H1 (cell line): ENCODE measurements at regions not wholly inside any gene's neighbourhood (a gene's known extent, or its start where the extent isn't known, plus 50 kb on each side); places are given as distances from the start of the nearest gene placed in this dataset.

ENCODE experiments used
- CTCF ChIA-PET: fragments of 300-600 bp; sonication (Branson Sonifier 250); formaldehyde crosslinking; loops from one replicate; lab custom pipeline; 2021; ENCODE audit not compliant: partially characterized antibody; lab: Charles Lee
- POLR2A ChIA-PET: fragments of 300-600 bp; sonication (Branson Sonifier 250); formaldehyde crosslinking; loops from one replicate; lab custom pipeline; 2021; ENCODE audit warnings: inconsistent platforms; ENCODE audit not compliant: partially characterized antibody; lab: Charles Lee
- DNase-seq, 2 experiments: peaks; one replicate each; pipeline versions ENCODE4 v3.0.0 to v3.0.0-alpha.2; 2010 to 2022; ENCODE audit warnings: low spot score in 2 of 2, low read depth in 1 of 2, mixed read lengths in 1 of 2
- FAIRE-seq: peaks from 2 replicates; lab custom pipeline; 2011; peaks lifted over from hg19 to GRCh38; lab: Jason Lieb, UNC
- H2AFZ ChIP-seq: 2 replicates; pipeline ENCODE4 v1.8.1; 2012; ENCODE audit warnings: low read length, inconsistent platforms
- H2AK5ac ChIP-seq: 2 replicates; pipeline ENCODE4 v1.6.1; 2013; ENCODE audit warnings: low read depth, low read length
- H2BK120ac ChIP-seq: replicated peaks from 2 replicates; pipeline ENCODE3; 2013; ENCODE audit warnings: low read depth, low read length, inconsistent platforms
- H2BK12ac ChIP-seq: 2 replicates; pipeline ENCODE4 v1.6.1; 2013; ENCODE audit warnings: low read depth, low read length
- H2BK15ac ChIP-seq: 2 replicates; pipeline ENCODE4 v1.6.1; 2013; ENCODE audit warnings: low read length
- H2BK20ac ChIP-seq: 2 replicates; pipeline ENCODE4 v1.6.1; 2013; ENCODE audit warnings: low read length
- H2BK5ac ChIP-seq: 2 replicates; pipeline ENCODE4 v1.6.1; 2013; ENCODE audit warnings: low read depth, low read length
- H3K14ac ChIP-seq: 2 replicates; pipeline ENCODE4 v1.6.1; 2013; ENCODE audit warnings: inconsistent platforms; ENCODE audit not compliant: insufficient read length
- H3K18ac ChIP-seq: 2 replicates; pipeline ENCODE4 v1.6.1; 2013; ENCODE audit warnings: low read length; ENCODE audit errors: extremely low read depth
- H3K23ac ChIP-seq: 2 replicates; pipeline ENCODE4 v1.6.1; 2013; ENCODE audit warnings: inconsistent platforms; ENCODE audit not compliant: insufficient read length
- H3K23me2 ChIP-seq: 2 replicates; pipeline ENCODE4 v1.6.1; 2013; ENCODE audit warnings: low read depth, low read length
- H3K27ac ChIP-seq: 2 replicates; pipeline ENCODE4 v1.6.1; 2011; ENCODE audit warnings: low read depth, low read length, inconsistent platforms
- H3K27me3 ChIP-seq, 4 experiments: replicated peaks in 1 of 4; 1 replicate in 1 of 4; 2 replicates in 3 of 4; pipeline versions ENCODE4 v1.6.1 to v1.8.1; 2011 to 2013; ENCODE audit warnings: low read length in 3 of 4, mild to moderate bottlenecking in 3 of 4, inconsistent platforms in 2 of 4, mixed read lengths in 2 of 4, moderate library complexity in 1 of 4; ENCODE audit not compliant: control insufficient read depth in 3 of 4, insufficient read depth in 3 of 4; ENCODE audit errors: extremely low read depth in 1 of 4
- H3K36me3 ChIP-seq, 4 experiments: 2 replicates each; pipeline versions ENCODE4 v1.6.1 to v1.8.1; 2011 to 2013; ENCODE audit warnings: mild to moderate bottlenecking in 4 of 4, low read length in 3 of 4, moderate library complexity in 2 of 4, control low read depth in 1 of 4, inconsistent platforms in 1 of 4; ENCODE audit not compliant: insufficient read depth in 4 of 4, control insufficient read depth in 2 of 4
- H3K4ac ChIP-seq: replicated peaks from 2 replicates; pipeline ENCODE3; 2013; ENCODE audit warnings: low read length, low read depth, mixed read lengths, inconsistent platforms; ENCODE audit not compliant: insufficient read length
- H3K4me1 ChIP-seq, 4 experiments: replicated peaks in 1 of 4; 1 replicate in 1 of 4; 2 replicates in 3 of 4; pipeline versions ENCODE4 v1.6.1 to v1.8.1; 2011 to 2013; ENCODE audit warnings: low read length in 3 of 4, inconsistent platforms in 2 of 4, mixed read lengths in 1 of 4; ENCODE audit not compliant: insufficient read depth in 4 of 4, control insufficient read depth in 3 of 4
- H3K4me2 ChIP-seq, 2 experiments: 2 replicates each; pipeline versions ENCODE4 v1.6.1 to v1.8.1; 2011 to 2013; ENCODE audit warnings: low read depth in 2 of 2, low read length in 2 of 2, control low read depth in 1 of 2, inconsistent platforms in 1 of 2, mild to moderate bottlenecking in 1 of 2; ENCODE audit not compliant: insufficient read depth in 1 of 2
- H3K4me3 ChIP-seq, 4 experiments: fragments of 200-600, 300-600 bp in 1 of 4; sonication (generic), shearing (Covaris generic), sonication (Bioruptor Twin) in 1 of 4; 2 replicates each; pipeline versions ENCODE4 v1.5.1 to v1.8.1; 2011 to 2016; ENCODE audit warnings: low read length in 4 of 4, low read depth in 3 of 4, control low read depth in 2 of 4, inconsistent platforms in 2 of 4, mild to moderate bottlenecking in 2 of 4, mixed read lengths in 1 of 4, moderate library complexity in 1 of 4; ENCODE audit not compliant: insufficient read depth in 2 of 4; ENCODE audit errors: extremely low read depth in 1 of 4
- H3K56ac ChIP-seq: replicated peaks from 2 replicates; pipeline ENCODE3; 2013; ENCODE audit warnings: low read depth, mild to moderate bottlenecking, mixed read lengths, low read length, inconsistent platforms; ENCODE audit not compliant: insufficient read length
- H3K79me1 ChIP-seq: 2 replicates; pipeline ENCODE4 v1.6.1; 2013; ENCODE audit warnings: low read depth, low read length, control low read depth
- H3K79me2 ChIP-seq, 2 experiments: 2 replicates each; pipeline versions ENCODE4 v1.6.1 to v1.8.1; 2012 to 2013; ENCODE audit warnings: low read length in 2 of 2, mild to moderate bottlenecking in 2 of 2, inconsistent platforms in 1 of 2; ENCODE audit not compliant: insufficient read depth in 2 of 2, control insufficient read depth in 1 of 2
- H3K9ac ChIP-seq, 4 experiments: replicated peaks in 1 of 4; 1 replicate in 1 of 4; 2 replicates in 3 of 4; pipeline versions ENCODE4 v1.6.1 to v1.8.1; 2011 to 2013; ENCODE audit warnings: low read depth in 3 of 4, low read length in 3 of 4, control low read depth in 2 of 4, mild to moderate bottlenecking in 2 of 4, moderate library complexity in 2 of 4, inconsistent platforms in 1 of 4; ENCODE audit errors: extremely low read depth in 1 of 4
- H3K9me3 ChIP-seq, 2 experiments: 2 replicates each; pipeline versions ENCODE4 v1.6.1 to v1.8.1; 2012 to 2013; ENCODE audit warnings: mild to moderate bottlenecking in 2 of 2, moderate library complexity in 2 of 2, control low read depth in 1 of 2, inconsistent platforms in 1 of 2, low read depth in 1 of 2, low read length in 1 of 2, mixed read lengths in 1 of 2; ENCODE audit not compliant: insufficient read depth in 2 of 2
- H4K20me1 ChIP-seq, 2 experiments: replicated peaks in 1 of 2; 2 replicates each; pipeline versions ENCODE3 to v1.8.1; 2011 to 2013; ENCODE audit warnings: inconsistent platforms in 2 of 2, low read length in 2 of 2, mild to moderate bottlenecking in 1 of 2; ENCODE audit not compliant: insufficient read depth in 2 of 2, control insufficient read depth in 1 of 2
- H4K5ac ChIP-seq: 2 replicates; pipeline ENCODE4 v1.6.1; 2013; ENCODE audit warnings: low read length, low read depth, mixed read lengths, inconsistent platforms; ENCODE audit not compliant: insufficient read length
- H4K8ac ChIP-seq: 2 replicates; pipeline ENCODE4 v1.8.0; 2013; ENCODE audit warnings: mild to moderate bottlenecking, moderate library complexity, low read length, inconsistent platforms; ENCODE audit not compliant: insufficient read depth; ENCODE audit errors: extremely low read depth
- H4K91ac ChIP-seq: replicated peaks from 2 replicates; pipeline ENCODE3; 2013; ENCODE audit warnings: low read length, mixed read lengths, inconsistent platforms; ENCODE audit not compliant: insufficient read length
- BCL11A ChIP-seq, 2 experiments: IDR thresholded peaks; one replicate each; pipeline ENCODE4 v1.6.1; 2011; ENCODE audit warnings: low read depth in 2 of 2, low read length in 2 of 2, mild to moderate bottlenecking in 2 of 2
- CBX8 ChIP-seq: fragments of 300-800, 300-1000 bp; sonication (generic); IDR thresholded peaks from 2 replicates; pipeline ENCODE4 v1.7.1; 2016; ENCODE audit warnings: low read depth, low read length, borderline replicate concordance
- JUND ChIP-seq: IDR thresholded peaks from 2 replicates; pipeline ENCODE4 v1.6.1; 2011; ENCODE audit warnings: mild to moderate bottlenecking, improper control_type of control experiment, low read length
- POLR2A ChIP-seq, 2 experiments: IDR thresholded peaks; 1 replicate in 1 of 2; 2 replicates in 1 of 2; pipeline ENCODE4 v1.6.1; 2011; ENCODE audit warnings: low read depth in 2 of 2, low read length in 2 of 2, mild to moderate bottlenecking in 2 of 2; ENCODE audit errors: control extremely low read depth in 1 of 2
- WGBS, 2 experiments: shearing (Covaris generic) in 1 of 2; methylation state at CpG; one replicate each; pipeline versions ENCODE4 v1.1.6 to v1.1.7; 2013 to 2015; ENCODE audit warnings: low lambda C conversion rate in 2 of 2, mixed read lengths in 2 of 2, inconsistent platforms in 1 of 2, low coverage in 1 of 2, missing lambda C conversion rate in 1 of 2; ENCODE audit not compliant: insufficient replicate concordance in 2 of 2, insufficient coverage in 1 of 2, insufficient read length in 1 of 2; ENCODE audit errors: extremely low coverage in 1 of 2, missing lambda C conversion rate in 1 of 2; 5-methylcytosine and 5-hydroxymethylcytosine counted together

DNA sequence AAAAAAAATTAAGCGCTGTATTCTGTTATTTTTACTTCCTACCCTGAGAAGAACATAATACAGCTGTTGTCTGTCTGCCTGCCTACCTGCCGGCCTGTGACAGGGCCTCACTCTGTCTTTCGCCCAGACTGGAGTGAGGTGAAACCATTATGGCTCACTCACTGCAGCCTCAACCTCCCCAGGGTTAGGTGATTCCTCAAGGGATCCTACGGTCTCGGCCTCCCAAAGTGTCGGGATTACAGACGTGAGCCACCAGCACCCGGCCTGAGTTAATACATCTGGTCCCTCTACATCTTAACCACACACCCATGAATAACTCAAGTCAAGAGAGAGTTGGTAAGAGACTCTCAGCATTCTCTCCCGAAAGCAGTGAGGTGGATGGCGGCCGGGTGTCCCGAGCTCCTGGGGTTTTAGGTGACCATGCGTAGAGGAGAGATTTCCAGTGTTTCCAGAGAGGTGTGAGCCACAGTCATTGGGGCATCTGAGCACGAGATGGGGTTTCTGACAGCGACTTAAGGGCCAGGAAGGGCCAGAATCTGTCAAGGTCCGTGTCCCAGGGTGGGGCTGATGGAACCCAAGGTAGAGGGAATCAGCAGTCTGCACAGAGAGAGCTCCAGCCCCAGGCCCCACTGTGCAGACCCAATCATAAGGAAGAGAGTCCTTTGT is 1954.4 kb upstream of the DEFB115 start:
- POLR2A ChIA-PET: no interaction called here
- H4K20me1 ChIP-seq: no peaks in the 10 kb centered on the region
- H3K4me2 ChIP-seq: no peak overlapping the region
- H2BK12ac ChIP-seq: no peak overlapping the region
- no peak overlapping the region for H3K23ac ChIP-seq
- H2BK20ac ChIP-seq: no peak overlapping the region
- H3K27me3 ChIP-seq: no peaks in the 10 kb centered on the region
- H2AK5ac ChIP-seq: no peak overlapping the region
- H3K23me2 ChIP-seq: no peaks in the 10 kb centered on the region
- 78% methylated on average over 16 of the region's 16 CpGs; no CpG with 5 or more reads in 1 of the 2 experiments for WGBS, 2 experiments
- CTCF ChIA-PET: no interaction called here
- H3K79me1 ChIP-seq: no peaks in the 10 kb centered on the region
- H2AFZ ChIP-seq: no peak overlapping the region
- no peak overlapping the region for H4K5ac ChIP-seq
- no peak overlapping the region for H3K18ac ChIP-seq
- H4K91ac ChIP-seq: no peak overlapping the region
- H3K4me3 ChIP-seq: no peak overlapping the region
- no peak overlapping the region for H3K4ac ChIP-seq
- no peak overlapping the region for H3K27ac ChIP-seq
- H3K14ac ChIP-seq: no peak overlapping the region
- H2BK120ac ChIP-seq: no peak overlapping the region
- H3K36me3 ChIP-seq: peaks cover 0 to 4% (median 0%) of the 10 kb centered on the region in 4 experiments; a peak in 1 of 8 replicates
- no peak overlapping the region for H3K9ac ChIP-seq
- no peak overlapping the region for H2BK5ac ChIP-seq
- FAIRE-seq (no peak), DNase-seq (no peak)
- H3K56ac ChIP-seq: no peak overlapping the region
- H3K4me1 ChIP-seq: no peaks in the 10 kb centered on the region
- no peak overlapping the region; the same call in 1 of the 2 replicates for H4K8ac ChIP-seq
- peaks cover 49 to 96% of the 10 kb centered on the region in 2 experiments for H3K9me3 ChIP-seq
- no peaks in the 10 kb centered on the region for H3K79me2 ChIP-seq
- no peak overlapping the region for H2BK15ac ChIP-seq
- no peak for TF ChIP-seq JUND
- no peak for TF ChIP-seq POLR2A (IDR thresholded peaks at IDR 0.05; ENCODE audit: control extremely low read depth in 1 of 2, low read depth in 2 of 2, low read length in 2 of 2)
- no peak for TF ChIP-seq CBX8
- TF ChIP-seq BCL11A (IDR thresholded peaks at IDR 0.05; ENCODE audit: low read depth in 2 of 2, low read length in 2 of 2): no peak
